GM18511 (cell line): ENCODE measurements at regions not wholly inside any gene's neighbourhood (a gene's known extent, or its start where the extent isn't known, plus 50 kb on each side); places are given as distances from the start of the nearest gene placed in this dataset.
"Not testable (repeated sequence)": the region's sequence is repeated elsewhere in the genome, so short reads cannot be mapped to it uniquely, and the experiment has no call there.

ENCODE experiments used
- ATAC-seq: cut with Tn5 transposase; IDR thresholded peaks from one replicate; pipeline ENCODE4 v1.9.1; 2021; ENCODE audit warnings: mild to moderate bottlenecking, moderate library complexity; ENCODE audit not compliant: unreplicated experiment

- no peak for ATAC-seq
Observed at GRCh38 chr4:82248903-82249632, 124.7 kb downstream of the HNRNPD start.

DNA sequence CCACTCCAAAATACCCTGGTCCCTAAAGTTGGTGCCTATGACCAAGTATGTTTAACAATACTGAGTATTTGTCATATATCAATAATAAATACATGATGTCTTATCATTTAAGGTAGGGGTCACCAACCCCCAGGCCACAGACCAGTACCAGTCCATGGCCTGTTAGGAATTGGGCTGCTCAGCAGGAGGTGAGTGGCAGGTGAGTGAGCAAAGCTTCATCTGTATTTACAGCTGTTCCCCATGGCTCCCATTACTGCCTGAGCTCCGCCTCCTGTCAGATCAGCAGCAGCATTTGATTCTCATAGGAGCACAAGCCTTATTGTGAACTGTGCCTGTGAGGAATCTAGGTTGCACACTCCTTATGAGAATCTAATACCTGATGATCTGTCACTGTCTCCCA is 126.2 kb downstream of the HNRNPD start:
- ATAC-seq: no peak

DNA sequence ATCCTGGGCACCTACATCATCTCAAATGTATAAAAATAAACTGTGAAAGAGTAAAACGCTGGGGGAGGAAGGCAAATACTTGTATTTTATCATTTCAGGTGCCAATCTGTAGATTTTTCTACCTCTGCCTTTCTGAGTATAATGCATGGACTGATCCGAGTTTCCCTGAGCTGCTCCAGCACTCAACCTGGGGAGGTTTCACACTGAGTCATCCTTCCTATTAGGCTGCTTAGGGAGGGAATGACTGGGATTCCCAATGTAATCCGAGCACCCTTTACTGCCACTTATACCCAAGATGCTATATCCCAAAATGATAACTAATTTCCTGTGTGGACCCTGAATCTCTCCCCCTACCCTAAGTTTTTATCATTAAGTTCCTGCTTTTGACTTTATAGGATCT is 126.6 kb downstream of the HNRNPD start:
- ATAC-seq: no peak

DNA sequence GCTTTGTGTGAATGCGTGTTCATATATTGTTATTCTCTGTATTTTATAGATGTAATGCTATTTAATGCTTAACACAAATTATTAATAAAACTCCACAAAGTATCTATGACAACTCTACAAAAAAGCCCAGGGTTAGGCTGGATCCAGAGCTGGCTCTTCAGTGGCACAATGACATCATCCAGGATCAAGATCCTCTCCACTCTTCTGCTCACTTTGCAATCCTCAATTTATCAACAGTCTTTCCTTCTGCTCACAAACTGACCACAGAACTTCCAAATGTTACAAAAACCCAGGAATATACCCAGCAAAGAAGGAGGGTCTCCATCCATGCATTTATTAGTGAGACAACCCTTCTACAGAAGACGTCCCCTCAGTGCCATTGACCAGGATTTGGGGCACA is 132.3 kb downstream of the HNRNPD start:
- ATAC-seq: no peak

- ATAC-seq: no peak
Observed at GRCh38 chr4:82240410-82240809, 133.4 kb downstream of the HNRNPD start.

DNA sequence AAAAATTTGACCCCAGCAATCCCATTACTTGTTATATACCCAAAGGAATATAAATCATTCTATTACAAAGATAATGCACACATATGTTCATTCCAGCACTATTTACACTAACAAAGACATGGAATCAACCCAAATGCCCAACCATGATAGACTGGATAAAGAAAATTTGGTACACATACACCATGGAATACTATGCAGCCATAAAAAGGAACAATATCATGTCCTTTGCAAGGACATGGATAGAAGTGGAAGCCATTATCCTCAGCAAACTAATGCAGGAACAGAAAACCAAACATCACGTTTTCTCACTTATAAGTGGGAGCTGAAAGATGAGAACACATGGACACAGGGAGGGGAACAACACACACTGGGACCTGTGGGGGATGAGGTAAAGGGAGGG is 136.6 kb downstream of the HNRNPD start:
- not testable (repeated sequence) for ATAC-seq

- ATAC-seq: no peak
Observed at GRCh38 chr4:82235346-82235745, 138.4 kb downstream of the HNRNPD start.

DNA sequence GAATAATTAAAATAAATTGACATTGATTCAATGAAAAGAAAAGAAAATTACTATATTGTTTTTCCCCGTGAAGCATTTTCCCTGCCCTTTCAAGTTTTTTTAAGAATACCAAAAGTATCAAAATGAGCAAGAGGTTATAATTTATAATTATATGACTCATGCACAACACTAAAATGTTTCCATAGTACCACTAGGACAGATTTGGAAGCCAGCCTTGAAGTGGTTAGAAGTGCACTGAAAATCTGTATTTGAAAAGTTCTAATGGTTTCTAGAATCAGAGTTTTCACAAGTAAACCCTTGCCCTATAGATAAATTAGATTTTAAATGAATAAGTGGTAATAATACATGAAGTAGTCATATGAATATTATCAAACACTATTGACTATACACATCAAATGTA is 140.9 kb downstream of the HNRNPD start:
- no peak for ATAC-seq

DNA sequence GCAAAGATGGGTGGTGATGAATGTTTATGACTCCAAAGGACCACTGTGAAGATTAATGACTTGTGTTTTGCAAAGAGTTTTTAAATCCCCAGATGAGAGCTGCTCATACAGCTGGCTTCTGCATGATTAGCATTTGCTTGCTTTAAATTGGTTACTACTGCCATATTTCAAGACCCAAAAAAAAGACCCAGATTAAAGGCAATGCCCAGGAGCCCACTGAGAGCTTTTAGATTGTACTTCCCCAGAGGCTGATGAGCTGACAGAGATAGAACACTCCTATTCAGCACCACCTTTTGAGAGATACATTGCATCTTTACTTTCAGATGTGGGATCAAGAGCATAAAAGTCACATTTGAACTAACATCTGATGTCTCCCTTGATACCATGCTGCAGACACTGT is 142.0 kb downstream of the HNRNPD start:
- ATAC-seq: no peak

- no peak for ATAC-seq
Observed at GRCh38 chr4:82230306-82230705, 143.5 kb downstream of the HNRNPD start.

- ATAC-seq: no peak
Observed at GRCh38 chr4:82225030-82225429, 148.8 kb downstream of the HNRNPD start.

DNA sequence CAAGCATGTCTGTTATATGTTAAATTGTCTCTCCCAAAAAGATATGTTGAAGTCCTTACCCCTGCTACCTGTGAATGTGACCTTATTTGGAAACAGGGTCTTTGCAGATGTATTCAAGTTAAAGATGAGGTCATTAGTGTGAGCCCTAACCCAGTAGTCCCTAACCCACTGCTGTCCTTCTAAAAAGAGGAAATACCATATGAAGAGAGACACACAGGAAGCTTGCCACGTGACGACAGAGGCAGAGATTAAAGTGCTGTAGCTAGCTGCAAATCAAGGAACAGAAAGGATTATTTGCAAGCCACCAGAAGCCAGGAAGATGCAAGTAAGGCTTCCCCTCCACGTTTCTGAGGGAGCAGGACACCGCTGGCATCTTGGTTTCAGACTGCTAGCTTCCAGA is 150.1 kb downstream of the HNRNPD start:
- no peak for ATAC-seq

DNA sequence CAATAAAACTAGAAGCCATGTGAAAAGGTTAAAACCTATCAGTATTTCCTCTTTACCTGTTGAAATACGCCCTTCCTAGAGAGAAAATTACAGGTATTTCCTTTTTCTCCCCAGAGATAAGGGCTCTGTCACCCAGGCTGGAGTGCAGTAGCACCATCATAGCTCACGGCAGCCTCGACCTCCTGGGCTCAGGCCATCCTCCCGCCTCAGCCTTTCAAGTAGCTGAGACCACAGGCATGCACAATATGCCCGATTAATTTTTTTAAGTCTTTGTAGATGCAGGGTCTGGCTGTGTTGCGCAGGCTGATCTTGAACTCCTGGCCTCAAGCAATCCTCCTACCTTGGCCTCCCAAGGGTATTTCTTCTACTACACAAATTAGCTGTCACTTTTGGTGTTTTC is 154.4 kb downstream of the HNRNPD start:
- ATAC-seq: no peak

GRCh38 chr4:82217986-82218715 is 155.6 kb downstream of the HNRNPD start:
- ATAC-seq: no peak

- no peak for ATAC-seq
Observed at GRCh38 chr4:82216219-82216618, 157.6 kb downstream of the HNRNPD start.

- ATAC-seq: no peak
Observed at GRCh38 chr4:82215800-82216199, 158.0 kb downstream of the HNRNPD start.

GRCh38 chr4:82215039-82215438 is 158.8 kb downstream of the HNRNPD start:
- ATAC-seq: no peak

GRCh38 chr4:82213485-82214417 is 160.0 kb downstream of the HNRNPD start:
- ATAC-seq: no peak

GRCh38 chr4:82201805-82202641 is 171.8 kb downstream of the HNRNPD start:
- peak; percentile 68 for ATAC-seq

GRCh38 chr4:82201303-82201702 is 172.5 kb downstream of the HNRNPD start:
- peak; percentile 22 for ATAC-seq

- no peak for ATAC-seq
Observed at GRCh38 chr4:82200046-82200445, 173.7 kb downstream of the HNRNPD start.
